ENCODE measurements at regions not wholly inside any gene's neighbourhood (a gene's known extent, or its start where the extent isn't known, plus 50 kb on each side); places are given as distances from the start of the nearest gene placed in this dataset.
"Not testable (repeated sequence)": the region's sequence is repeated elsewhere in the genome, so short reads cannot be mapped to it uniquely, and the experiment has no call there.

- no peaks in the 10 kb centered on the region for H3K9me3 ChIP-seq
- H3K27me3 ChIP-seq = no peaks in the 10 kb centered on the region
- no peak overlapping the region for H3K4me3 ChIP-seq
- peaks cover 4 to 10% (median 5%) of the 10 kb centered on the region in 3 donors for H3K4me1 ChIP-seq
- no peak for ATAC-seq
- no peaks in the 10 kb centered on the region for H3K36me3 ChIP-seq
- no peak overlapping the region for H3K27ac ChIP-seq
- WGBS, 2 donors (ENCODE audit: low coverage in 1 of 2) = 94 to 95% methylated on average over 2 to 3 of the region's 3 CpGs
- TF ChIP-seq POLR2AphosphoS5 (IDR thresholded peaks at IDR 0.05) (no peak), CTCF (IDR thresholded peaks at IDR 0.05) (no peak), POLR2A (IDR thresholded peaks at IDR 0.05) (no peak), EP300 (IDR thresholded peaks at IDR 0.05) (no peak)
Observed at GRCh38 chr3:99315896-99316295, 322.5 kb upstream of the COL8A1 start.

GRCh38 chr3:99313485-99313884, 324.9 kb upstream of the COL8A1 start:
- ATAC-seq = no peak
- no peaks in the 10 kb centered on the region for H3K27me3 ChIP-seq
- no peaks in the 10 kb centered on the region for H3K4me1 ChIP-seq
- H3K9me3 ChIP-seq = peaks cover 0 to 18% (median 0%) of the 10 kb centered on the region in 3 donors
- H3K27ac ChIP-seq = no peak overlapping the region
- TF ChIP-seq POLR2AphosphoS5 (IDR thresholded peaks at IDR 0.05) = no peak
- TF ChIP-seq EP300 (IDR thresholded peaks at IDR 0.05) = no peak
- no peak for TF ChIP-seq POLR2A (IDR thresholded peaks at IDR 0.05)
- no peak for TF ChIP-seq CTCF (IDR thresholded peaks at IDR 0.05)
- no peaks in the 10 kb centered on the region for H3K36me3 ChIP-seq
- no peak overlapping the region for H3K4me3 ChIP-seq

GRCh38 chr3:99298661-99299060, 339.7 kb upstream of the COL8A1 start:
- H3K4me3 ChIP-seq = no peak overlapping the region
- H3K27me3 ChIP-seq = no peaks in the 10 kb centered on the region
- no peak for ATAC-seq
- WGBS, 2 donors (ENCODE audit: low coverage in 1 of 2) = 92% methylated on average over 1 of the region's 1 CpG
- peaks cover 0 to 6% (median 0%) of the 10 kb centered on the region in 3 donors for H3K9me3 ChIP-seq
- no peaks in the 10 kb centered on the region for H3K36me3 ChIP-seq
- TF ChIP-seq EP300 (IDR thresholded peaks at IDR 0.05) = no peak
- TF ChIP-seq POLR2A (IDR thresholded peaks at IDR 0.05) = no peak
- no peak for TF ChIP-seq CTCF (IDR thresholded peaks at IDR 0.05)
- no peak for TF ChIP-seq POLR2AphosphoS5 (IDR thresholded peaks at IDR 0.05)
- no peak overlapping the region for H3K27ac ChIP-seq
- H3K4me1 ChIP-seq = no peaks in the 10 kb centered on the region

- H3K27ac ChIP-seq = no peak overlapping the region
- H3K27me3 ChIP-seq = no peaks in the 10 kb centered on the region
- no peaks in the 10 kb centered on the region for H3K4me1 ChIP-seq
- no peaks in the 10 kb centered on the region for H3K36me3 ChIP-seq
- H3K4me3 ChIP-seq = no peak overlapping the region
- no peak for ATAC-seq
- no peaks in the 10 kb centered on the region for H3K9me3 ChIP-seq
- TF ChIP-seq POLR2AphosphoS5 (IDR thresholded peaks at IDR 0.05) (no peak), EP300 (IDR thresholded peaks at IDR 0.05) (no peak), POLR2A (IDR thresholded peaks at IDR 0.05) (no peak), CTCF (IDR thresholded peaks at IDR 0.05) (no peak)
- 82 to 100% methylated on average over 1 of the region's 1 CpG for WGBS, 2 donors (ENCODE audit: low coverage in 1 of 2)
Observed at GRCh38 chr3:99295836-99296235, 342.6 kb upstream of the COL8A1 start.

- WGBS, 2 donors (ENCODE audit: low coverage in 1 of 2) = 33 to 43% methylated on average over 1 of the region's 8 CpGs
- not testable (repeated sequence) for H3K9me3 ChIP-seq, H3K4me1 ChIP-seq, ATAC-seq, H3K36me3 ChIP-seq, H3K27ac ChIP-seq, H3K27me3 ChIP-seq, H3K4me3 ChIP-seq
Observed at GRCh38 chr3:99294092-99294491, 344.3 kb upstream of the COL8A1 start.

- 44 to 58% methylated on average over 2 of the region's 2 CpGs for WGBS, 2 donors (ENCODE audit: low coverage in 1 of 2)
- no peak for ATAC-seq
- TF ChIP-seq POLR2AphosphoS5 (IDR thresholded peaks at IDR 0.05) (no peak), CTCF (IDR thresholded peaks at IDR 0.05) (no peak), POLR2A (IDR thresholded peaks at IDR 0.05) (no peak), EP300 (IDR thresholded peaks at IDR 0.05) (no peak)
Observed at GRCh38 chr3:99287876-99288275, 350.5 kb upstream of the COL8A1 start.

More at GRCh38 chr3:99287876-99288275, 350.5 kb upstream of the COL8A1 start:
- no peaks in the 10 kb centered on the region for H3K36me3 ChIP-seq
- H3K4me1 ChIP-seq = no peaks in the 10 kb centered on the region
- no peak overlapping the region for H3K27ac ChIP-seq
- no peaks in the 10 kb centered on the region for H3K9me3 ChIP-seq
- H3K4me3 ChIP-seq = no peak overlapping the region
- no peaks in the 10 kb centered on the region for H3K27me3 ChIP-seq

All from gastroesophageal sphincter (tissue), 4 donors.